A549 (cell line): ENCODE measurements at regions not wholly inside any gene's neighbourhood (a gene's known extent, or its start where the extent isn't known, plus 50 kb on each side); places are given as distances from the start of the nearest gene placed in this dataset.
"Not testable (repeated sequence)": the region's sequence is repeated elsewhere in the genome, so short reads cannot be mapped to it uniquely, and the experiment has no call there.

Experiments
- ATAC-seq, 2 experiments: fragments of 200-7000 bp in 1 of 2; fragments of >200 bp in 1 of 2; cut with Nextera tagmentation in 1 of 2; cut with Tn5 transposase in 1 of 2; 3 replicates each; pipeline versions ENCODE4 v1.8.0 to v1.9.1; 2018 to 2020; ENCODE audit warnings: mild to moderate bottlenecking in 1 of 2, moderate library complexity in 1 of 2
- CTCF ChIA-PET: fragments of 300-600 bp; sonication (Branson Sonifier 250); formaldehyde crosslinking; extraction: SDS; loops from one replicate; lab custom pipeline; 2021; ENCODE audit warnings: antibody characterized with exemption, inconsistent platforms; lab: Yijun Ruan, JAX
- POLR2A ChIA-PET: fragments of 350-600 bp; formaldehyde crosslinking; extraction: SDS; loops from one replicate; lab custom pipeline; 2021; ENCODE audit warnings: antibody characterized with exemption, inconsistent platforms; lab: Yijun Ruan, JAX
- DNase-seq, 2 experiments: peaks; one replicate each; pipeline versions ENCODE4 v3.0.0 to v3.0.0-alpha.2; 2011 to 2016; ENCODE audit warnings: low read depth in 1 of 2, low spot score in 1 of 2
- FAIRE-seq: peaks from 2 replicates; lab custom pipeline; 2011; peaks lifted over from hg19 to GRCh38; lab: Jason Lieb, UNC
- H3K27ac ChIP-seq, 2 experiments: fragments of >200 bp; sonication (Bioruptor Twin); formaldehyde crosslinking; 3 replicates each; pipeline ENCODE4 v1.5.1; 2016 to 2017
- H3K4me1 ChIP-seq: fragments of >200 bp; sonication (Bioruptor Twin); formaldehyde crosslinking; 3 replicates; pipeline ENCODE4 v1.6.1; 2016
- H3K4me2 ChIP-seq: fragments of >200 bp; sonication (Bioruptor Twin); formaldehyde crosslinking; 3 replicates; pipeline ENCODE4 v1.6.1; 2016
- H3K4me3 ChIP-seq: fragments of >200 bp; sonication (Bioruptor Twin); formaldehyde crosslinking; 3 replicates; pipeline ENCODE4 v1.5.1; 2016
- H3K9me3 ChIP-seq: fragments of >200 bp; sonication (Bioruptor Twin); formaldehyde crosslinking; 3 replicates; pipeline ENCODE4 v1.6.1; 2016
- BHLHE40 ChIP-seq: IDR thresholded peaks from 2 replicates; pipeline ENCODE4 v1.6.1; 2012; ENCODE audit warnings: low read depth, low read length, inconsistent platforms
- CBX2 ChIP-seq: fragments of 200-600 bp; sonication (generic); IDR thresholded peaks from 2 replicates; pipeline ENCODE4 v1.6.1; 2016; ENCODE audit warnings: low read depth, mild to moderate bottlenecking, borderline replicate concordance
- CHD2 ChIP-seq: fragments of 150-350 bp; IDR thresholded peaks from 2 replicates; pipeline ENCODE4 v1.6.1; 2014; ENCODE audit warnings: low read length; ENCODE audit not compliant: partially characterized antibody
- CHD4 ChIP-seq: fragments of 200-600 bp; sonication (generic); IDR thresholded peaks from 2 replicates; pipeline ENCODE4 v1.6.1; 2016; ENCODE audit warnings: antibody characterized with exemption, mild to moderate bottlenecking, borderline replicate concordance
- EHF ChIP-seq: fragments of 250-450 bp; sonication (Bioruptor Pico); IDR thresholded peaks from 2 replicates; pipeline ENCODE4 v1.5.0; 2020; ENCODE audit warnings: mild to moderate bottlenecking
- HDAC2 ChIP-seq: fragments of 200-600 bp; sonication (generic); IDR thresholded peaks from 2 replicates; pipeline ENCODE4 v1.6.1; 2016
- HOXB5 ChIP-seq: fragments of 250-450 bp; sonication (Bioruptor Pico); IDR thresholded peaks from 2 replicates; pipeline ENCODE4 v1.5.0; 2020; ENCODE audit warnings: mild to moderate bottlenecking, moderate library complexity
- MYC ChIP-seq: IDR thresholded peaks from 2 replicates; pipeline ENCODE4 v1.6.1; 2012; ENCODE audit warnings: mild to moderate bottlenecking, inconsistent platforms, low read length, improper control_type of control experiment, borderline replicate concordance
- NFE2L2 ChIP-seq: fragments of 150-350 bp; conservative IDR thresholded peaks from 2 replicates; pipeline ENCODE4 v1.6.1; 2014; ENCODE audit warnings: low read length
- NPAS2 ChIP-seq: fragments of 250-450 bp; sonication (Bioruptor Pico); IDR thresholded peaks from 2 replicates; pipeline ENCODE4 v1.8.0; 2022; ENCODE audit warnings: mild to moderate bottlenecking, moderate library complexity, borderline replicate concordance
- NR3C1 ChIP-seq: fragments of >200 bp; sonication (Bioruptor Twin); formaldehyde crosslinking; IDR thresholded peaks from 3 replicates; pipeline ENCODE4 v1.6.1; 2017
- POLR2AphosphoS2 ChIP-seq: conservative IDR thresholded peaks from 2 replicates; pipeline ENCODE4 v1.6.1; 2012; ENCODE audit warnings: low read length, improper control_type of control experiment, inconsistent platforms
- WGBS: methylation state at CpG from one replicate; pipeline ENCODE4 v1.1.6; 2017; ENCODE audit errors: missing lambda C conversion rate; 5-methylcytosine and 5-hydroxymethylcytosine counted together
- TF ChIP-seq, protein P1 (sequence below): fragments of 250-450 bp; sonication (Bioruptor Pico); IDR thresholded peaks from 2 replicates; pipeline ENCODE4 v1.5.0; 2020; ENCODE audit warnings: low read depth, mild to moderate bottlenecking, moderate library complexity
- TF ChIP-seq, protein P2 (sequence below): IDR thresholded peaks from 2 replicates; pipeline ENCODE4 v1.6.1; 2012
- TF ChIP-seq, protein P3 (sequence below): fragments of 250-450 bp; sonication (Bioruptor Pico); IDR thresholded peaks from 2 replicates; pipeline ENCODE4 v1.5.0; 2021; ENCODE audit warnings: mild to moderate bottlenecking, moderate library complexity, borderline replicate concordance
- TF ChIP-seq, protein P4 (sequence below): IDR thresholded peaks from 2 replicates; pipeline ENCODE4 v1.6.1; 2012; ENCODE audit warnings: low read depth, borderline replicate concordance
- TF ChIP-seq, protein P5 (sequence below): fragments of >200 bp; sonication (Bioruptor Twin); formaldehyde crosslinking; IDR thresholded peaks from 3 replicates; pipeline ENCODE4 v1.6.1; 2016
- TF ChIP-seq, protein P6 (sequence below): fragments of >200 bp; sonication (Bioruptor Twin); formaldehyde crosslinking; IDR thresholded peaks from 3 replicates; pipeline ENCODE4 v1.5.1; 2016
- TF ChIP-seq, protein P7 (sequence below): IDR thresholded peaks from 2 replicates; pipeline ENCODE4 v1.6.1; 2012

DNA sequence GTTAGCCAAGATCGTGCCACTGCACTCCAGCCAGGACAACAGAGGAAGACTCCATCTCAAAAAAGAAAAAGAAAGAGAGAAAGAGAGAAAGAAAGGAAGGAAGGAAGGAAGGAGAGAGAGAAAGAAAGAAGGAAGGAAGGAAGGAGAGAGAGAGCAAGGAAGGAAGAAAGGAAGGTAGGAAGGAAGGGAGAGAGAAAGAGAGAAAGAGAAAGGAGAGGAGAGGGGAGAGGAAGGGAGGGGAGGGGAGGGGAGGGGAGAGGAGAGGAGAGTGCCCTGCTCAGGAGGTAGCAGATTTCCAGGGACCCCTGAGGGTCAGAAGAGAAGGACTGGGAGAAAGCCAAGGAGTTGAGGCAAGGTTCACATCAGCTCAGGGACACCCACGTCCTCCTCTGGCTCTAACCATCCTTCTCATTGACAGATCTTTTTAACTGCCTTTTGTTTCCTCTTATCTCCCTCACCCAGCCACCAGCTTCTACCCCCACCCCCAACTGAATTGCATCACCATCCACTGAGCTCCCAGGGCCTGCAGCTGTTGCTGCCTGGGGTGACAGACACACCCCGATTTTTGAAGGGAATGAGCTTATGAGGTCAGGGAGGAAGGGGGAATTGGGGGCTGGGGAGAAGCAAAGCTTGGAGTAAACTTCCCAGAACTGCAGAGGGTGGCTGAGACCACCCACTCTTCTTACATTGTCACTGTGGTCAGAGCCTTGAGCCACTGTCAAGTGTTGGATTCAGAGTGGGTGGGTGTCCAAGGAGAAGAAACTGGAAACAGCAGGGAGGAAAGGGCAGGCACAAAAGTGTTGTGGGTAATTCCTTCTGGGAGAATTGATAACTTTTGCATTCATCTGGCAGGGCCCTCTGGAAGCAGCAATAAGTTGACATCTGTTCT, 91.6 kb downstream of the GLUL start:
- WGBS = 41% methylated on average over 3 of the region's 3 CpGs

DNA sequence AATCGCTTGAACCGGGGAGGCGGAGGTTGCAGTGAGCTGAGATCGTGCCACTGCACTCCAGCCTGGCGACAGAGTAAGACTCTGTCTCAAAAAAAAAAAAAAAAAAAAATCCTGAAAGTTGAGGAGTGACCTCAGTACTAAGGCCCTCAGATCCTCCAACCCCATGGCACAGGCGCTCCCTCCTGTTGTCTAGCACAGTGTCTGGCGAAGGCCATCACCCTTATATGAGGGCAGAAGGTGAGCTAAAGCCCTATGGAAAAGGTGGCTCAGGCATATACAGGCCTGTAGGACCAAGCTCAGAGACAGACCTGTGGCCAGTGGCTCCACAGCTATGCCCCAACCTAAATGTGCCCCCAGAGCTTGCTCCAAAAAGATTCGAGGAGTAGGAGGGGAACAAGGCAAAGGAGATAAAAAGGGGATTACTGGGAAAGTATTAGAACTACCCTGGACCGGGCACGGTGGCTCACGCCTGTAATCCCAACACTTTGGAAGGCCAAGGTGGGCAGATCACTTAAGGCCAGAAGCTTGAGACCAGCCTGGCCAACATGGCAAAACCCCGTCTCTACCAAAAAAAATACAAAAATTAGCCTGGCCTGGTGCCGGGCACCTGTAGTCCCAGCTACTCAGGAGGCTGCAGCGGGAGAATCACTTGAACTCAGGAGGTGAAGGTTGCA, 92.4 kb downstream of the GLUL start:
- H3K4me2 ChIP-seq, H3K4me3 ChIP-seq, POLR2A ChIA-PET, H3K9me3 ChIP-seq, DNase-seq, H3K4me1 ChIP-seq, ATAC-seq, H3K27ac ChIP-seq, FAIRE-seq: not testable (repeated sequence)
- 75% methylated on average over 14 of the region's 14 CpGs for WGBS
- CTCF ChIA-PET = interaction anchor here (0.6 to 1.2 kb wide), 3 partner anchors 19 to 156 kb away, joined by 3 read pairs; no protein-coding TSS in a partner anchor

More for the DNA sequence above, 91.6 kb downstream of the GLUL start:
- Histone ChIP-seq H3K9me3 (no peaks in the 10 kb centered on the region), H3K4me1 (no peaks in the 10 kb centered on the region)
- TF ChIP-seq, protein P1, sequence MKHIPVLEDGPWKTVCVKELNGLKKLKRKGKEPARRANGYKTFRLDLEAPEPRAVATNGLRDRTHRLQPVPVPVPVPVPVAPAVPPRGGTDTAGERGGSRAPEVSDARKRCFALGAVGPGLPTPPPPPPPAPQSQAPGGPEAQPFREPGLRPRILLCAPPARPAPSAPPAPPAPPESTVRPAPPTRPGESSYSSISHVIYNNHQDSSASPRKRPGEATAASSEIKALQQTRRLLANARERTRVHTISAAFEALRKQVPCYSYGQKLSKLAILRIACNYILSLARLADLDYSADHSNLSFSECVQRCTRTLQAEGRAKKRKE = no peak
- TF ChIP-seq HDAC2 (no peak), BHLHE40 (no peak), EHF (CRISPR knock-in tag) (no peak), CBX2 (no peak), NR3C1 (no peak), NPAS2 (CRISPR knock-in tag) (no peak), MYC (no peak), HOXB5 (CRISPR knock-in tag) (no peak), NFE2L2 (no peak), POLR2AphosphoS2 (no peak), CHD2 (no peak), CHD4 (no peak)
- TF ChIP-seq, protein P2, sequence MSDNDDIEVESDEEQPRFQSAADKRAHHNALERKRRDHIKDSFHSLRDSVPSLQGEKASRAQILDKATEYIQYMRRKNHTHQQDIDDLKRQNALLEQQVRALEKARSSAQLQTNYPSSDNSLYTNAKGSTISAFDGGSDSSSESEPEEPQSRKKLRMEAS = no peak
- TF ChIP-seq, protein P3, sequence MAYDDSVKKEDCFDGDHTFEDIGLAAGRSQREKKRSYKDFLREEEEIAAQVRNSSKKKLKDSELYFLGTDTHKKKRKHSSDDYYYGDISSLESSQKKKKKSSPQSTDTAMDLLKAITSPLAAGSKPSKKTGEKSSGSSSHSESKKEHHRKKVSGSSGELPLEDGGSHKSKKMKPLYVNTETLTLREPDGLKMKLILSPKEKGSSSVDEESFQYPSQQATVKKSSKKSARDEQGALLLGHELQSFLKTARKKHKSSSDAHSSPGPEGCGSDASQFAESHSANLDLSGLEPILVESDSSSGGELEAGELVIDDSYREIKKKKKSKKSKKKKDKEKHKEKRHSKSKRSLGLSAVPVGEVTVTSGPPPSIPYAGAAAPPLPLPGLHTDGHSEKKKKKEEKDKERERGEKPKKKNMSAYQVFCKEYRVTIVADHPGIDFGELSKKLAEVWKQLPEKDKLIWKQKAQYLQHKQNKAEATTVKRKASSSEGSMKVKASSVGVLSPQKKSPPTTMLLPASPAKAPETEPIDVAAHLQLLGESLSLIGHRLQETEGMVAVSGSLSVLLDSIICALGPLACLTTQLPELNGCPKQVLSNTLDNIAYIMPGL = no peak
- TF ChIP-seq, protein P4, sequence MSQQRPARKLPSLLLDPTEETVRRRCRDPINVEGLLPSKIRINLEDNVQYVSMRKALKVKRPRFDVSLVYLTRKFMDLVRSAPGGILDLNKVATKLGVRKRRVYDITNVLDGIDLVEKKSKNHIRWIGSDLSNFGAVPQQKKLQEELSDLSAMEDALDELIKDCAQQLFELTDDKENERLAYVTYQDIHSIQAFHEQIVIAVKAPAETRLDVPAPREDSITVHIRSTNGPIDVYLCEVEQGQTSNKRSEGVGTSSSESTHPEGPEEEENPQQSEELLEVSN = no peak
- TF ChIP-seq, protein P5, sequence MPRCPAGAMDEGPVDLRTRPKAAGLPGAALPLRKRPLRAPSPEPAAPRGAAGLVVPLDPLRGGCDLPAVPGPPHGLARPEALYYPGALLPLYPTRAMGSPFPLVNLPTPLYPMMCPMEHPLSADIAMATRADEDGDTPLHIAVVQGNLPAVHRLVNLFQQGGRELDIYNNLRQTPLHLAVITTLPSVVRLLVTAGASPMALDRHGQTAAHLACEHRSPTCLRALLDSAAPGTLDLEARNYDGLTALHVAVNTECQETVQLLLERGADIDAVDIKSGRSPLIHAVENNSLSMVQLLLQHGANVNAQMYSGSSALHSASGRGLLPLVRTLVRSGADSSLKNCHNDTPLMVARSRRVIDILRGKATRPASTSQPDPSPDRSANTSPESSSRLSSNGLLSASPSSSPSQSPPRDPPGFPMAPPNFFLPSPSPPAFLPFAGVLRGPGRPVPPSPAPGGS = no peak
- TF ChIP-seq, protein P6, sequence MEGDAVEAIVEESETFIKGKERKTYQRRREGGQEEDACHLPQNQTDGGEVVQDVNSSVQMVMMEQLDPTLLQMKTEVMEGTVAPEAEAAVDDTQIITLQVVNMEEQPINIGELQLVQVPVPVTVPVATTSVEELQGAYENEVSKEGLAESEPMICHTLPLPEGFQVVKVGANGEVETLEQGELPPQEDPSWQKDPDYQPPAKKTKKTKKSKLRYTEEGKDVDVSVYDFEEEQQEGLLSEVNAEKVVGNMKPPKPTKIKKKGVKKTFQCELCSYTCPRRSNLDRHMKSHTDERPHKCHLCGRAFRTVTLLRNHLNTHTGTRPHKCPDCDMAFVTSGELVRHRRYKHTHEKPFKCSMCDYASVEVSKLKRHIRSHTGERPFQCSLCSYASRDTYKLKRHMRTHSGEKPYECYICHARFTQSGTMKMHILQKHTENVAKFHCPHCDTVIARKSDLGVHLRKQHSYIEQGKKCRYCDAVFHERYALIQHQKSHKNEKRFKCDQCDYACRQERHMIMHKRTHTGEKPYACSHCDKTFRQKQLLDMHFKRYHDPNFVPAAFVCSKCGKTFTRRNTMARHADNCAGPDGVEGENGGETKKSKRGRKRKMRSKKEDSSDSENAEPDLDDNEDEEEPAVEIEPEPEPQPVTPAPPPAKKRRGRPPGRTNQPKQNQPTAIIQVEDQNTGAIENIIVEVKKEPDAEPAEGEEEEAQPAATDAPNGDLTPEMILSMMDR = no peak
- TF ChIP-seq, protein P7, sequence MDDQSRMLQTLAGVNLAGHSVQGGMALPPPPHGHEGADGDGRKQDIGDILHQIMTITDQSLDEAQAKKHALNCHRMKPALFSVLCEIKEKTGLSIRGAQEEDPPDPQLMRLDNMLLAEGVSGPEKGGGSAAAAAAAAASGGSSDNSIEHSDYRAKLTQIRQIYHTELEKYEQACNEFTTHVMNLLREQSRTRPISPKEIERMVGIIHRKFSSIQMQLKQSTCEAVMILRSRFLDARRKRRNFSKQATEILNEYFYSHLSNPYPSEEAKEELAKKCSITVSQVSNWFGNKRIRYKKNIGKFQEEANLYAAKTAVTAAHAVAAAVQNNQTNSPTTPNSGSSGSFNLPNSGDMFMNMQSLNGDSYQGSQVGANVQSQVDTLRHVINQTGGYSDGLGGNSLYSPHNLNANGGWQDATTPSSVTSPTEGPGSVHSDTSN = no peak
- TF ChIP-seq, all 56 proteins: peak for 0
- ATAC-seq = no peak
- H3K27ac ChIP-seq = no peak overlapping the region
- no peak overlapping the region for H3K4me2 ChIP-seq
- ChIA-PET CTCF (interaction anchor here (0.6 to 1.2 kb wide), 2 partner anchors 50 to 157 kb away, joined by 3 read pairs; no protein-coding TSS in a partner anchor), POLR2A (no interaction called here)
- no peak overlapping the region for H3K4me3 ChIP-seq
- no peak for FAIRE-seq
- DNase-seq = no peak
